ENCODE measurements at regions not wholly inside any gene's neighbourhood (a gene's known extent, or its start where the extent isn't known, plus 50 kb on each side); places are given as distances from the start of the nearest gene placed in this dataset.

DNA sequence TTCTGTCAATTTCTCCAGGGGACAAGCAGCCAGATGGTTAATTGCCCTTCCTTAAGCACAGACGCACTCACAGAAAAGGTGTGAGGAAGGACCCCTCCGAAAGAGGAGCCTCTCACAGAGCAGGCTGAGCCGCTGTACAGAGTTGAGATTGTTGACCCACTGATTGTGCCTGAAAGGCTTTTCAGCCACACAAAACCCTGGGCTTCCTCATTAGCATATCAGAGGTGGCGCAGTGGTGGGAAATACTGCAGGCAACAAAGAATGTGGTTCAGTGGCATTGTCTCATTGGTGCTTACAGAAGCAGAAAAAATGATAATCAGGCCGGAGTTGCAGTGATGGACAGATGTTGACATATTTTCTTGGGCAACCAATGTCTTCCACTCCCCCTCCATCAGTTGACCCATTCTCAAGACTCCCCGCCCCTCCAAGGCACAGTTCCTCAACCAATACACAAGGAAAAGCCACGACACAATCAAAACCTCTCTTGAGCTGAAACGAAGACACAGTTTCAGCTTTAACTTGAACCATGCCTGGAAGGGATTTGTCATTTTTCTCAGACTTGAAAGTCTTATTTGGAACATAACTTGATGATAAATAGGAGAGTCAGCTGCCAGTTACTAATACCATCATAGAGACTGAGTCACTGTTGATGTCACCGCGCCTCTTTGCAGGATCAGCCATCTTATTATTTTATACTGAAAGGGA lies 53.1 kb downstream of the ATXN3L start:
- no peak for DNase-seq (ENCODE audit: low read depth)

GRCh38 chrX:13265549-13266132 lies 54.2 kb downstream of the ATXN3L start:
- DNase-seq (ENCODE audit: low read depth), result no peak

DNA sequence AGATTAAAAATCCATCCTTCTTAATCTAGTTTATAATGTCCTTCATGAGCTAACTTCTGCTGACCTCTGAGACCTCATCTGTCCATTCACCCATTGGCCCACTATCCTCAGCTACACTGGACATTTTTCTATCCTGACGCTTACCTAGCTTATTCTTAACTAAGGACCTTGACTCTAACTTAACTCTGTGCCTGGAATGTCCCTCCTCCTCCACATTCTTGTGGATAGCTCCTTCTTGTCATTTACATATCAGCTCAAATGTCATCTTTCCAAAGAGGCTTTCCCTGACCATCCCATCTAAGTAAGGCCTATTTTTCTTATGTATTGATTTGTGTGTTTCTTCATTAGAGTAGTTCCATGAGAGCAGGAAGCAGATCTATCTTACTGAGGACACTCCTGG lies 54.7 kb downstream of the ATXN3L start:
- no peak for DNase-seq (ENCODE audit: low read depth)

- DNase-seq (ENCODE audit: low read depth), result no peak
These were observed 56.1 kb downstream of the ATXN3L start for GRCh38 chrX:13263560-13264251.

DNA sequence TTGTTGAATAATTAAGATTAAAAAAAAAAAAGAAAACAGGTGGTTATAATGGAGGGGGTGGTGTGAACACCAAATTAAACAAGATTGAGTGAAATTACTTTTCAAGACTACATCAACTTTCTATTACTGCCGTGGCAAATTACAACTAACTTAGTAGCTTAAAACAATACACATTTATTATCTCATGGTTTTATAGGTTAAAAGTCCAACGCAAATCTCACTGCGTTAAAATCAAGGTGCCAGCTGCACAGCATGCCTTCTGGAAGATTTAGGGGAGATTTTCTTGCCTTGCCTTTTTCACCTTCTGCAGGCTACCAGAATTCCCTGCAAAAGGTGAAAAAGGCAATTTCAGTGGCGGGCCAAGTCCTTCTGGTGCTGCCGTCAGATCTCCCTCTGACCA lies 58.5 kb downstream of the ATXN3L start:
- no peak for DNase-seq (ENCODE audit: low read depth)

DNA sequence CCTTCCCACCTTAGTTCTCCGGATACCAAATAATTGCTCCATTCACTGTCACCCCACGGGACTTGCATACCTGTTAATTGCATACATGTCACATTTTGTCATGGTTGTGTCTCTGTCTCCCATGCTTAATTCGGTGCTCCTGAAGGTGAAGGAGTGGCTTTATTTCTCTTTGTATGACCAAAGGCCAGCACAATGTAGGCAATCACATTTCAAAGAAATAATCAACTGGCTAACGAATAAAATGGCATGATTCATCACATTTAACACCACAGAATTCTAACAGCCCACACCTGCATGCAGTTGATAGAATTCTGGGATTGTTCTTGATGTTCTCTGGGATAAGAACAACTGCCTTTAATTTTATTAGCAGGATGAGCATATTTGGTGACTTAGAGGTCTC lies 59.3 kb downstream of the ATXN3L start:
- DNase-seq (ENCODE audit: low read depth), result no peak

DNA sequence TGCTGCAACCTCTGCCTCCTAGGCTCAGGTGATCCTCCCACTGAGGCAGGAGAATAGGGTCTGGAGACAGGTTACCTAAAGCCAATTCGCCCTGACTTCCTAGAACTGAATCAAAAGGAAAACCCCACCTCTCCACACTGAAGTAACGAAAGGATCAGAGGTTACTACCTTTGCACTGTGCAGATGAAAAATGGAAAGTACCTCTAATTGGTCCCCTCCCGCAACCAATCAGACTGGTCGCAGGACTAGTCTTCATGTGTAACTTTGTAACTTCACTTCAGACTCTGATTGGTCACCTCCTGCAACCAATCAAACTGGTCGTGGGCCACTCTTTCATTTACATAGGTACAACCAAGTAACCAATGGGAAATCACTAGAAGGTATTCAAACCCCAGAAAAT lies 61.1 kb downstream of the ATXN3L start:
- DNase-seq (ENCODE audit: low read depth), result no peak

DNA sequence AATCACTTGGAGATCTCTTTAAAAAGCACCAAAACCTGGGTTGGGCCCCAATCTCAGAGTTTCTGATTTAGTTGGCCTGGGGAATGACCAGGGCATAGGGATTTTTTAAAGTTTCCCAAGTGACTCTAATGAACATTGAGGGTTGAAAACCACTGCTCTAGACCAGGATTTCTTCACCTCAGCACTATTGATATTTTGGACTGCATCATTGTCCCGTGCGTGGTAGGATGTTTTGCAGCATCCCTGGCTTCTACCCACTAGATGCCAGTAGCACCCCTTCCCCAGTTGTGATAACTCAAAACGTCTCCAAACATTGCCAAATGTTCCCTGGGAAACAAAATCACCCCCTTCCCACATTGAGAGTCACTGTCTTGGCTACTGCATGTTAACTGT lies 61.8 kb downstream of the ATXN3L start:
- DNase-seq (ENCODE audit: low read depth), result no peak

DNA sequence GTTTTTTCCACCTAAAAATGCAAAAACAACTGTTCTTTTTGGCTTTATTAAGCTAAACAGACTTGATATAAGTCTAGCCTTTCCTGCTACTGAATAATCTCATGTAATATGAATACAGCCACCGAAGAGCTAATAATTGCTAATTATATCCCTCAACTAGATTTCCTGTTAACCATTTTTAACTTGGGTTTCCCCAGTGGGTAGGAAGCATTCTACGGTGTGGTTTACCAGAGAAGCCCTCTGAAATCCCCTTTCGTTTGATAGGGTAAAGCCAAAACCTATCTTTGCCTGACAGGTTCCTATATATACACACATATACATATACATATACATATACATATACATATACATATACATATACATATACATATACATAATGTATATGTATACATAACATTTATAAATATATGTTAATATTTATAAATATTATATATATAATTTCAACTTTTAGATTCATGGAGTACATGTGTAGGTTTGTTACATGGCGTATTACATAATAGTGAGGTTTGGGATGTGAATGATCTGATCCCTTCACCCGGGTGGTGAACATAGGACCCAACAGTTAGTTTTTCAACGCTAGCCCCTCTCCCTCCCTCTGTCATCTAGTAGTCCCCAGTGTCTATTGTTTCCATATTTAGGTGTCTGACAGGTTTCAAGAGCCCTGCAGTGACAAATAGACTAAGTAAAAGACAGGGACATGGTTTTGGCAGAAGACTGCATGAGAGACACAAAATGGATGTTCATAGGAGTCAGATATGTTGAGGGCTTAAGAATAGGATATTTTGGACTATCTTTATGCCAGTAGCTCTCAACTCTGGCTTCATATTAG lies 62.4 kb downstream of the ATXN3L start:
- no peak for DNase-seq (ENCODE audit: low read depth)

DNA sequence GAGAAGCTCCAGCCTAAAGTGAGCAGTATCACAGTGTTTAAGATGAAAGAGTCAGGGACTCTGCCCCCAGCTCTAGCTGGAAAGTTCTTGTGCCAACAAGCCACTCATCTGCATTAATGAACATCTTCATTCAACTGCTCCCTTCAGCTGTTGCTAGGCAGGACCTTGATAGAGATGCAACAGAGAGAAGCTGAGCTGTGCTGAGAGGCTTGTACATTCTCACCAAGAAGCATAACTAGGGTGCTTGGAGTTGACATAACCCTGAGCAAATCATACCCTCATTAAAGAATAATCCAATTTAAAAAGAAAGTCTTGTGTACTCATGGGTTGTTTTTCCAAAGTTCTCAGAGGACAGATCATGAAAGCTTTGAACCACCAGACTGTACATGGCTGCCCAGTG lies 63.2 kb downstream of the ATXN3L start:
- DNase-seq (ENCODE audit: low read depth), result no peak

DNA sequence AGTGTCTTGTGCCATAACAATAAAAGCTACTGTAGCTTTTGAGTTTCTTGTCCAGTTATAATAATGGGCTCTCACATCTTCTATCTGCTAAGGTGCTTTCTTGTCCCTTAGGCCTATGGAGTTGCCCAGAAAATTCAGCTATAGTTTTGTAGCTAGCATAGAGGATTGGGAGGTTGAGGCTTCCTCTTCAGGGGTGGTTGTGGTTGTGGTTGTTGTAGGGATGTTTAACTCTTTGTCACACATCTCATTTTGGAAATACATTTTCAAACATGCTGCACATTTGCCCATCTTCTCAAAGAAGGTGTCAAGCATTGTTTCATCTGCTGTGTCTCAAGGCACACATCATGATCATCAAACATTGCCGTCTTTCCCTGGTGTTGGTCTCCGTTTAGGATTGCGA lies 65.0 kb downstream of the ATXN3L start:
- no peak for DNase-seq (ENCODE audit: low read depth)

GRCh38 chrX:13254076-13254785 lies 65.6 kb downstream of the ATXN3L start:
- DNase-seq (ENCODE audit: low read depth), result no peak

DNA sequence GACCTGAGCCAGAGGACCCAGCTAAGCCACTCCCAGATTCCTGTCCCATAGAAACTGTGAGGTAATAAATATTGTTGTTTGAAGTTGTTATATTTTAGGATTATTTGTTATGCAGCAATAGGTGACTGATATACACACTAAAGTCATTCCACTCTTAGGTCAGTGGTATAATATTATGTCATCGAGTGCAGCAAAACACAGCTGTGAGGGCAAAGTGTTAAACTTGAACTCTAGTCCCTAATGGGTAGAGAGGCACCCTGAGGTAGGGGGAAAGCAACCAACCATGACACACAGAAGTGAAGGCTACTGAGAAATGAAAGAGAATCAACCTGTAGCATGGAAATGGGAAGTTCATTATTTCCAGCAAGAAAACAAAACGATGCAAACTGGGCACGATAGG lies 66.6 kb downstream of the ATXN3L start:
- no peak for DNase-seq (ENCODE audit: low read depth)

DNA sequence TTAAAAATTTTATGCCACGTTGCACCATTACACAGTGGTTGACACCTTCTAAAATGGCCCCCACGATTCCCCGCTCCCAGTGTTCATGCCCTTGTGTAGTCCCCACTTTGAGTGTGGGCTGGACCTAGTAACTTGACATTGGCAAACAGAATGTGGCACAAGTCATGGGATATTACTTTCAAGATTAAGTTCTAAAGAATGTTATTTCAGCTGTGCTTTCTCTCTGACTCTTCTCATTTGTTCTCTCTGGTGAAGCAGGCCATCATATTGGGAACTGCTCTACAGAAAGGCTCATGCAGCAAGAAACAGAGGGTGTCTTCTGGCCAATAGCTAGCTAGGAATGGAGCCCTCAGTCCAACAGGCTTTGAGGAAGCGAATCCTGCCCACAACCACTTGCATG lies 67.1 kb downstream of the ATXN3L start:
- DNase-seq (ENCODE audit: low read depth), result no peak

GRCh38 chrX:13250826-13251580 lies 68.8 kb downstream of the ATXN3L start:
- no peak for DNase-seq (ENCODE audit: low read depth)

DNA sequence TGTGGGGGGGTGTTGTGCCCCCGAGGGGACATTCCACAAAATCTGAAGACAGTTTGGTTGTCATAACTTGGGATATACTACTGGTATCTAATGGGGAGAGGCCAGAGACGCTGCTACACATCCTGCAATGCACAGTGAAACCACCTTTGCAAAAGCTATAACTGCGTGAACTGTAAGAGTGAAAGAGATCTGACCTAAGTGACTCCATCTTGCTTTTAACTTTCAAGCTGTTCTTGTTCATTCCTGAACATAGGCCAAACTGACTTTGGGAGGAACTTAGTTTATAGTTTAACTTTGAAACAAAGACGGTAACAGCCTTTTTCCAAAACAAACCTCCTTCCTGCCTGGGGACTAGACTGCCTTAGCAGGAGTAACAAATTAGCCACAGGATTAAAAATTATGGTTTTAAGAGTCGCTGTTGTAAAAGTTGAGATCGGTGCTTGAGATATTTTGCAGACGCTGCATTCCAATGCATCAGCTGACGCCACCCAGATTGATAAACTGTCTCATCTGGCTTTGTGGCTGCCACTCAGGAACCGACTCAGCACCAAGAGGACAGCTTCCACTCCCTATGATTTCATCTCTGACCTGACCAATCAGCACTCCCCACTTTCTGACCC lies 70.9 kb downstream of the ATXN3L start:
- no peak for DNase-seq (ENCODE audit: low read depth)

DNA sequence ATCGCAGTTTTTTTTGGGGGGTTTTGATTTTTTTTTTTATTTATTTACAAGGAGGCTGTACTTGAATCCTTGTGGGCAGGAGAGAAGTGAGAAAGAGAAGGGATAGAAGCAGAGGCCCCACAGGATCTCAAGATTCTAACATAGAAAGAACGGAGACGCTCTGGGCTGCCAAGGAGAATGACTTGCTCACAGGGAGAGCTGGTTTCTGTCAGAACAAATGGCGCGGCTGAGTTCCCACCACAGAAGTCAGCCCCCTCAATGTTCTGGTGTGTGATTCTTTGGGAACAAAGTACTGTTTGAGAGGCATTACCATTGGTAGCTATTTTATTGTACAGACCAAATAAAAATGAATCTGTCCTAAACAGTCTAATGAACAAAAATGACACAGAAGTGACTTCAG lies 80.6 kb downstream of the ATXN3L start:
- DNase-seq (ENCODE audit: low read depth), result no peak

- DNase-seq (ENCODE audit: low read depth), result no peak
These were observed 83.9 kb downstream of the ATXN3L start for GRCh38 chrX:13235930-13236329.

DNA sequence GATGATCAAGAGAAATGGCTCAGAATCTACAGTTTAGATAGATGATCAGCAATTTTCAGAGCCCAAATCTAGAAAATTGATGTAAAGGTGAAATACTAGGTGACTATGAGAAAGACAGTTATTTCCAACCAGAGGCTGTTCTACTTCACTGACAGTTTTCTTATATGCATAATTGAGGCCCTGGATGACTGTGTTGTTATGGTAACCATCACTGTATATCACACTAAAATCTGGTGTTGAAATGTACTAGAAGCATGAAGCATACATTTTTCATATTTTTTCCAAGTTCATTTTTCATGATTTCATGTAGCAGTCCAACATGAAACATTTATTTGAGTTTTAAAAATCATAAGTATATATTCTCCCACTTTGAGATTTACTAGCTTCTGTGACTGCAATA lies 87.4 kb downstream of the ATXN3L start:
- DNase-seq (ENCODE audit: low read depth), result no peak

DNA sequence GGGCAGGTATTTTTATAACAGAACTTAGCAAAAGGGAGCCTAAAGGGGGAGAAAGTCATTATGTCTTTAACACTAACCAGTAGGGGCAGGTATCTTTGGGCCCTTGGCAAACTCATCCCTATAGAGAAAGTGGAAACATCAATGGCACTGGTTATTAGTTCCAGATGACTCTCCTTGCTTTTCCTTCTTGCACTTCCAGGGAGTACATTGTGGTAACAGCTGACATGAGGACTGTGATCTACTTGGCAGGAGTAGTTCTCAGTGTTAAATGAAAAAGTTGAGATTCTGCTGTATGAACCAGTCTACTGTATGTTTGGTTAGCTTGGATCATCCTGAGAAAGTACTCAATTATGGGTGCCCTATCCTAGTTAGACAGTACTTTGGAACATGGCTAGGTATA lies 93.6 kb downstream of the ATXN3L start:
- no peak for DNase-seq (ENCODE audit: low read depth)

Measured in stimulated activated CD4-positive, alpha-beta T cell treated with anti-CD3 and anti-CD28 coated beads, Interleukin-2, amount 100 ng/mL, for 4 hours (primary cell).